ENCODE measurements at regions not wholly inside any gene's neighbourhood (a gene's known extent, or its start where the extent isn't known, plus 50 kb on each side); places are given as distances from the start of the nearest gene placed in this dataset.

DNA sequence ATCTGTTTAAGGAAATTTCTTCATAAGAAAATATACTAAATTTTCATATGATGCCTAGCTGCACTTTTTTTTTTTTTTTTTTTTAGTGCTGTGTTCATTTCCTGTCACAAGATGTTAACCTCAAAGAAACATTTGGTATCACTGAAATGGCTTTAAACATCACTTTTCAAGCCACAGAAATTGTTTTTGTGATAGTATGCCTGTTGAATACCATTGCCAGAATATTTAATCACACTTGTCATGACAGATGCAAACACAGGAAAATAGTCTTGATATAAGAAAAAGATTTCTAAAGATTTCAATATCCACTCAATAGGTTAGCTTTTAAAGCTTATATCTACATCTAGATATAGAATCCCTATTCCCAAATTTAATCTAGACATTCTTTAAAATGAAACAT is 608.5 kb upstream of the AGTR1 start:
- Histone ChIP-seq H3K9me3 (no peaks in the 10 kb centered on the region), H3K27me3 (ENCODE audit: insufficient read depth in 3 of 3, low read length in 2 of 3) (peaks cover 0 to 2% (median 0%) of the 10 kb centered on the region in 3 donors), H3K36me3 (ENCODE audit: insufficient read depth in 1 of 2, low read depth in 1 of 2) (no peaks in the 10 kb centered on the region), H3K4me3 (no peak overlapping the region), H3K27ac (no peak overlapping the region), H3K4me1 (no peaks in the 10 kb centered on the region)
- TF ChIP-seq, protein P1, sequence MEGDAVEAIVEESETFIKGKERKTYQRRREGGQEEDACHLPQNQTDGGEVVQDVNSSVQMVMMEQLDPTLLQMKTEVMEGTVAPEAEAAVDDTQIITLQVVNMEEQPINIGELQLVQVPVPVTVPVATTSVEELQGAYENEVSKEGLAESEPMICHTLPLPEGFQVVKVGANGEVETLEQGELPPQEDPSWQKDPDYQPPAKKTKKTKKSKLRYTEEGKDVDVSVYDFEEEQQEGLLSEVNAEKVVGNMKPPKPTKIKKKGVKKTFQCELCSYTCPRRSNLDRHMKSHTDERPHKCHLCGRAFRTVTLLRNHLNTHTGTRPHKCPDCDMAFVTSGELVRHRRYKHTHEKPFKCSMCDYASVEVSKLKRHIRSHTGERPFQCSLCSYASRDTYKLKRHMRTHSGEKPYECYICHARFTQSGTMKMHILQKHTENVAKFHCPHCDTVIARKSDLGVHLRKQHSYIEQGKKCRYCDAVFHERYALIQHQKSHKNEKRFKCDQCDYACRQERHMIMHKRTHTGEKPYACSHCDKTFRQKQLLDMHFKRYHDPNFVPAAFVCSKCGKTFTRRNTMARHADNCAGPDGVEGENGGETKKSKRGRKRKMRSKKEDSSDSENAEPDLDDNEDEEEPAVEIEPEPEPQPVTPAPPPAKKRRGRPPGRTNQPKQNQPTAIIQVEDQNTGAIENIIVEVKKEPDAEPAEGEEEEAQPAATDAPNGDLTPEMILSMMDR (IDR thresholded peaks at IDR 0.05), result no peak
- intact Hi-C loops (cut with DNase I), result no loop called here
- ATAC-seq, result no peak
- DNase-seq, result no peak

DNA sequence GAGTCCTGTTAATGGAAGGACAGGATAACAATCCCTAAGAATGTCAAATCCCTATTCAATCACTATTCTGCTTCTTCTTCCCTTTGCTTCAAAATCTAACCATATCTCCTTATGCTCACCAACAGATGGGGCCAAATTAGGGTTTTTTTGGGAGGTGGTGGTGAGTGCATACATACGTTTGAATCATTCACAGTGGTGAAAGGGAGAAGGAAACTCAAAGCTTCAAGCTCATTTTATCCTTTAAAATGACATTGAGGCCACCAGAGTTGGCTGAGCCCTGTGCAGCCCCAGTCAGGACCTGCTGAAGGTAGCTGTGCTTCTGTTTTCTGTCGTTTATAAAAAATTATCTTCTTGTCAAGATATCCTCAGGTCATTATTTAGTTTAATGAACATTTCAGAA is 607.5 kb upstream of the AGTR1 start:
- H3K4me1 ChIP-seq, result no peaks in the 10 kb centered on the region

DNA sequence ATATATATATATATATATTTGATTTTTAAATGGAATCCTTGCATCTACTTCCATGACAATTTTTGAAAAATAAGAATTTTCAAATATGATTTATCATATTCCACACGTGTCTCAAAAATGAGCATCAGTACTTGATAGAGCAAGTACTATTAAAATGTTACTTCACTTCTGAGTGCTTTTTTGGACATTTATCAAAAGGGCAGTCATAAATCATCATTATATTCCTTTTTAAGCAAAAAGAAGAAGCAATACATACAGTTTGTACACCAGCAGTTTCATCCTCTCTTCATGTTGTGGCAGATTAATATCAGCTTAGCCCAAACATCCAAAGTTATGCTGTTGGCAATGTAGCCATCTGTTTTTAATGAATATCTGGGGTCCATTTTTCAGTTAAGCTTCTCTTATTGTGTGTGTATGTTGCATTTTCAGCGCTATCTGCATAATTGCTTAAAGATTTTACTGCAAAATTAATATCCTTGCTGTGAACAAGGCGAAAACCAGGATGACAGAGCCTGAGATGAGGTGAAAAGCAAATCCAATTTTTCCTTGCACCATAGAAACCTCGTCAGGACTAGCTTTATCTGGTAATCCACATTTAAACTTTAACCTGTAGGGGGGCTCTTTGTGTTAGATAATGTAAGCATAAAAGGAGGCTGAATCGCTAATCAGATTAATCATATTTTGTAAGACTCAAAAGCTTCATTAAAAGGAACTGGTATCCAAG is 604.9 kb upstream of the AGTR1 start:
- DNase-seq (no peak), ATAC-seq (no peak)
- TF ChIP-seq, protein P1 (IDR thresholded peaks at IDR 0.05), result no peak
- Histone ChIP-seq H3K36me3 (ENCODE audit: insufficient read depth in 1 of 2, low read depth in 1 of 2) (no peaks in the 10 kb centered on the region), H3K9me3 (no peaks in the 10 kb centered on the region), H3K27me3 (ENCODE audit: insufficient read depth in 3 of 3, low read length in 2 of 3) (peaks cover 0 to 2% (median 0%) of the 10 kb centered on the region in 3 donors), H3K4me1 (no peaks in the 10 kb centered on the region), H3K27ac (no peak overlapping the region), H3K4me3 (no peak overlapping the region)
- intact Hi-C loops (cut with DNase I), result no loop called here
- 83 to 86% (median 85%) methylated on average over 5 of the region's 5 CpGs for WGBS, 3 donors

More for the DNA sequence above, 607.5 kb upstream of the AGTR1 start:
- H3K27ac ChIP-seq, result no peak overlapping the region
- no peaks in the 10 kb centered on the region for H3K36me3 ChIP-seq (ENCODE audit: insufficient read depth in 1 of 2, low read depth in 1 of 2)
- DNase-seq (no peak), ATAC-seq (no peak)
- no peaks in the 10 kb centered on the region for H3K9me3 ChIP-seq
- no peak overlapping the region for H3K4me3 ChIP-seq
- H3K27me3 ChIP-seq (ENCODE audit: insufficient read depth in 3 of 3, low read length in 2 of 3), result peaks cover 0 to 2% (median 0%) of the 10 kb centered on the region in 3 donors
- intact Hi-C loops (cut with DNase I), result no loop called here
- TF ChIP-seq, protein P1 (IDR thresholded peaks at IDR 0.05), result no peak
- 73 to 80% (median 73%) methylated on average over 2 of the region's 2 CpGs for WGBS, 3 donors

DNA sequence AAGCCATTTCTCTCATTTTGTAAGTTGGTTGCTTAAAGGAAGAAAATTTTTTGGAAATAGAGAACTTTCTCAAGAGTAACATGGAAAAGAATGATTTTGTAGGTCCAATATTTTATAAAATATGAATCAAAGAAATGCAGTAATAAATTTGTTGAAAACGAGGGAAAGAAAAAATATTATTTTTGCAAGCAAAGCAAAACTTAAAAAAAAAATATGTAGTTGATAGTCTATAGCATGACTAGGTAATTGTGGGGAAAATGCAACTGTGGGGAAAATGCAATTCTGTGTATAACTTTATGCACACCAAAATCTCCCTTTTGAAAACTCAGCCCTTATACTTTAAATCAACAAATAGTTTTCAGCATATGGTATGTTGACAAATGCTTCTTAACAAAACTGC is 604.0 kb upstream of the AGTR1 start:
- WGBS, 3 donors, result 64 to 76% (median 72%) methylated on average over 1 of the region's 1 CpG
- intact Hi-C loops (cut with DNase I), result no loop called here
- no peaks in the 10 kb centered on the region for H3K36me3 ChIP-seq (ENCODE audit: insufficient read depth in 1 of 2, low read depth in 1 of 2)
- H3K4me3 ChIP-seq, result no peak overlapping the region
- DNase-seq, result no peak
- TF ChIP-seq, protein P1 (IDR thresholded peaks at IDR 0.05), result no peak
- H3K9me3 ChIP-seq, result no peaks in the 10 kb centered on the region
- no peak for ATAC-seq
- peaks cover 0 to 2% (median 0%) of the 10 kb centered on the region in 3 donors for H3K27me3 ChIP-seq (ENCODE audit: insufficient read depth in 3 of 3, low read length in 2 of 3)
- no peaks in the 10 kb centered on the region for H3K4me1 ChIP-seq
- H3K27ac ChIP-seq, result no peak overlapping the region

DNA sequence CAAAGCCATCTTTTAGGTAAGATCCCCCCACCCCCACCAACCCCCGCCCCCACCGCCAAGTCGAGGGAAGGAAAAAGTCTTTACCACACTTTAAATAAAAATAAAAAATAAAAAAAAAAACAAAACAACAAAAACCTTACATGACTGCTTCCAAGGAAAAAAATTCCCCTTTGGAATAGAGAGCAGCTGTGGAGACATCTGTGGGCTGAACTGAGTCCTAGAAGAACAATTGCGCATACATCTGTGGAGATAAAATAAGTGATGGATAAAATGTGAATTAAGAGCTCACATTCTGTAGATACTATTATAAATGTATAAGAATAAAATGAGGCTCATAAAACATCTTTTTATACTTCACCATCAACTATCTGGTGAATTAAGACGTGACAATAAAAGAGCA is 601.7 kb upstream of the AGTR1 start:
- Histone ChIP-seq H3K4me1 (no peaks in the 10 kb centered on the region), H3K9me3 (no peaks in the 10 kb centered on the region), H3K36me3 (ENCODE audit: insufficient read depth in 1 of 2, low read depth in 1 of 2) (no peaks in the 10 kb centered on the region), H3K27me3 (ENCODE audit: insufficient read depth in 3 of 3, low read length in 2 of 3) (no peaks in the 10 kb centered on the region), H3K27ac (no peak overlapping the region), H3K4me3 (no peak overlapping the region)
- TF ChIP-seq, protein P1 (IDR thresholded peaks at IDR 0.05), result no peak
- DNase-seq (no peak), ATAC-seq (no peak)
- intact Hi-C loops (cut with DNase I), result no loop called here
- 51 to 55% (median 53%) methylated on average over 5 of the region's 5 CpGs for WGBS, 3 donors
